HCT116 (cell line): ENCODE measurements at regions not wholly inside any gene's neighbourhood (a gene's known extent, or its start where the extent isn't known, plus 50 kb on each side); places are given as distances from the start of the nearest gene placed in this dataset.

Experiments used
- EZH2 ChIP-seq: fragments of 200-600 bp; sonication (generic); IDR thresholded peaks from 2 replicates; pipeline ENCODE4 v1.6.1; 2017; ENCODE audit warnings: antibody characterized with exemption, mixed run types
- EZH2phosphoT487 ChIP-seq: fragments of 200-600 bp; IDR thresholded peaks from 2 replicates; pipeline ENCODE4 v1.6.1; 2018; ENCODE audit warnings: antibody characterized with exemption, borderline replicate concordance
- POLR2A ChIP-seq: IDR thresholded peaks from 2 replicates; pipeline ENCODE4 v1.7.0; 2011; ENCODE audit warnings: borderline replicate concordance; ENCODE audit not compliant: insufficient read depth, insufficient read length; ENCODE audit errors: extremely low read depth
- SIN3A ChIP-seq: IDR thresholded peaks from 2 replicates; pipeline ENCODE4 v1.6.1; 2012; ENCODE audit warnings: low read depth
- ZNF274 ChIP-seq: fragments of 200-500 bp; sonication (Bioruptor generic); IDR thresholded peaks from 2 replicates; pipeline ENCODE4 v1.6.1; 2014; ENCODE audit warnings: mild to moderate bottlenecking, low read depth, low read length, inconsistent platforms
- TF ChIP-seq, protein P1 (sequence below), 3 experiments: fragments of 200-600 bp in 1 of 3; sonication (generic) in 1 of 3; IDR thresholded peaks in 2 of 3; conservative IDR thresholded peaks in 1 of 3; 2 replicates each; pipeline ENCODE4 v1.5.1; 2012 to 2017; ENCODE audit warnings: low read depth in 2 of 3, low read length in 2 of 3, antibody characterized with exemption in 1 of 3, borderline replicate concordance in 1 of 3, control low read depth in 1 of 3, mild to moderate bottlenecking in 1 of 3, mixed read lengths in 1 of 3, mixed run types in 1 of 3, moderate library complexity in 1 of 3; ENCODE audit not compliant: insufficient read depth in 1 of 3
- TF ChIP-seq, protein P2 (sequence below): IDR thresholded peaks from 2 replicates; pipeline ENCODE4 v1.6.1; 2012

DNA sequence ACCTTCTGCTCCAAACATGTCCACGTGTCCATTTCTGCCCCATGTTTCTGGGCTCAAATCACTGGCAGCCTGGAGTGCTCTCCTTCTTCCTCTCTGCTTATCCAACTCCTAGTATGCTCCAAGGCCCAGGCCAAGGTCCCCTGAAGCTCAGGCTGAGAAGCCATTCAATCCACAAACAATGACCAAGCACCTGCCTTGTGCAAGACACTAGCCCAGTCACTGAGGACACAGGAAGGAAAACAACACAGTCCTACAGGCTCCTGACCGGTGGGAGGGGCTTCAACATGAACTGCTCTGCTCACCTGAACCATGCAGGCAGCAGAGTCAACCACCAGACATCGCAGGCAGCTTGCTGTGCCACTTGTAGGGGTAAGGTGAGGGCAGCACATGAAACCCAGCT is 93.6 kb downstream of the RPL27A start:
- TF ChIP-seq SIN3A (no peak), EZH2phosphoT487 (no peak), ZNF274 (no peak), POLR2A (no peak), EZH2 (no peak)
- TF ChIP-seq, protein P1, sequence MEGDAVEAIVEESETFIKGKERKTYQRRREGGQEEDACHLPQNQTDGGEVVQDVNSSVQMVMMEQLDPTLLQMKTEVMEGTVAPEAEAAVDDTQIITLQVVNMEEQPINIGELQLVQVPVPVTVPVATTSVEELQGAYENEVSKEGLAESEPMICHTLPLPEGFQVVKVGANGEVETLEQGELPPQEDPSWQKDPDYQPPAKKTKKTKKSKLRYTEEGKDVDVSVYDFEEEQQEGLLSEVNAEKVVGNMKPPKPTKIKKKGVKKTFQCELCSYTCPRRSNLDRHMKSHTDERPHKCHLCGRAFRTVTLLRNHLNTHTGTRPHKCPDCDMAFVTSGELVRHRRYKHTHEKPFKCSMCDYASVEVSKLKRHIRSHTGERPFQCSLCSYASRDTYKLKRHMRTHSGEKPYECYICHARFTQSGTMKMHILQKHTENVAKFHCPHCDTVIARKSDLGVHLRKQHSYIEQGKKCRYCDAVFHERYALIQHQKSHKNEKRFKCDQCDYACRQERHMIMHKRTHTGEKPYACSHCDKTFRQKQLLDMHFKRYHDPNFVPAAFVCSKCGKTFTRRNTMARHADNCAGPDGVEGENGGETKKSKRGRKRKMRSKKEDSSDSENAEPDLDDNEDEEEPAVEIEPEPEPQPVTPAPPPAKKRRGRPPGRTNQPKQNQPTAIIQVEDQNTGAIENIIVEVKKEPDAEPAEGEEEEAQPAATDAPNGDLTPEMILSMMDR (IDR thresholded peaks at IDR 0.05 in 2 of 3, conservative IDR thresholded peaks at IDR 0.05 in 1 of 3; ENCODE audit: borderline replicate concordance in 1 of 3, insufficient read depth in 1 of 3, low read depth in 2 of 3, low read length in 2 of 3): no peak
- TF ChIP-seq, protein P2, sequence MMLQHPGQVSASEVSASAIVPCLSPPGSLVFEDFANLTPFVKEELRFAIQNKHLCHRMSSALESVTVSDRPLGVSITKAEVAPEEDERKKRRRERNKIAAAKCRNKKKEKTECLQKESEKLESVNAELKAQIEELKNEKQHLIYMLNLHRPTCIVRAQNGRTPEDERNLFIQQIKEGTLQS: no peak
